Non-pigmented ciliary epithelial cell (primary cell): ENCODE measurements at regions not wholly inside any gene's neighbourhood (a gene's known extent, or its start where the extent isn't known, plus 50 kb on each side); places are given as distances from the start of the nearest gene placed in this dataset.

Experiments
- DNase-seq: peaks from one replicate; pipeline ENCODE4 v3.0.0-alpha.2; 2010; ENCODE audit warnings: low read depth

DNA sequence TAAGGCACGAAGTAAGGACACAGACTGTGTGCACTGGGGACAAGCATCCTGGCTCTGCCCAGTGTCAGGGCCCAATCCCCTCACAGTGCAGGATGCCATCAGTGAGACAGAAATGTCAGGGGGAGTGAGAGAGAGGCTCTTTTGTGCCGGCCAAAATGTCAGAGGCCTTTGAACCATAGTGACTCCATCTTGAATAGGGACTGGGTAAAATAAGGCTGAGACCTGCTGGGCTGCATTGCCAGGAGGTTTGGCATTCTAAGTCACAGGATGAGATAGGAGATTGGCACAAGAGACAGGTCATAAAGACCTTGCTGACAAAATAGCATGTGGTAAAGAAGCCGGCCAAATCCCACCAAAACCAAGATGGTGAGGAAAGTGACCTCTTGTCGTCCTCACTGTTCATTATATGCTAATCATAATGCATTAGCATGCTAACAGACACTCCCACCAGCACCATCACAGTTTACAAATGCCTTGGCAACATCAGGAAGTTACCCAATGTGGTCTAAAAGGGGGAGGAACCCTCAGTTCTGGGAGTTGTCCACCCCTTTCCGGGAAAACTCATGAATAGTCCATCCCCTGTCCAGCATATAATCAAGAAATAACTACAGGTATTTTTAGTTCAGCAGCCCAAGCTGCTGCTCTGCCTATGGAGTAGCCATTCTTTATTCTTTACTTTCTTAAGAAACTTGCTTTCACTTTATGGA, 337.4 kb downstream of the LPIN1 start:
- no peak for DNase-seq

DNA sequence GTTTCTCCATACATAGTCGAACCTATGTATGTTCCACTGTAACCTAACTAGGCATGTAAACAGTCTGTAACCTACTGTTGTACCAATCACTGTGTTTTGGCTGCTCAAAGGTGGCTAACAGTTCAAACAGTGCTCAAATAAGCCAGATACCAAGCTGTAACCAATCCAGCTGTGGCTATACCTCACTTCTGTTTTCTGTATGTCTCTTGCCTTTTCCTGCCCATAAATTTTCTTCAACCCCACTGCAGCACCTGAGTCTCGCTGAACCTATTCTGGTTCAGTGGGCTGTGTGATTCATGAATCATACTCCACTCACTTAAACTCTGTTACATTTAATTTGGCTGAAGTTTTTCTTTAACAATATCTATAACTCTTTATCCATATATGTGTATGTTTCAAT, 340.7 kb downstream of the LPIN1 start:
- no peak for DNase-seq

GRCh38 chr2:12087671-12088380, 341.4 kb downstream of the LPIN1 start:
- DNase-seq: no peak

DNA sequence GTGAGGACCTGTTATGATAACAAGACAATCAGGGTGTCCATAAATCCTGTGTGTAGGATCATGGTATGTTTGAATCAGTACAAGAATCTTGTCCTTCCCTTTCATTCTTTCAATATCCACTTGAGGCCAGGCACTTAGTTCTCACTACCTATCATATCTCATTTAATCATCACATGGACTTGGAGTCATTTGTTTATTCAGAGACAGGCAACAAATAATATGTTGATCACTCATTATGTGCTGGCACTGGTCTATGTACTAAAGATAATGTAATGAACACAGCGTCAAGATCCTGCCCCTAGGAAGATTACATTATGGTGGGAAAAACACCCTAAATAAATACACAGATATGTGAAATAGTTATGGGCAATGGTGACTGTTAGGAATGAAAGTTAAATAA, 342.6 kb downstream of the LPIN1 start:
- no peak for DNase-seq

- DNase-seq: no peak
Observed at GRCh38 chr2:12089496-12089895, 343.1 kb downstream of the LPIN1 start.

DNA sequence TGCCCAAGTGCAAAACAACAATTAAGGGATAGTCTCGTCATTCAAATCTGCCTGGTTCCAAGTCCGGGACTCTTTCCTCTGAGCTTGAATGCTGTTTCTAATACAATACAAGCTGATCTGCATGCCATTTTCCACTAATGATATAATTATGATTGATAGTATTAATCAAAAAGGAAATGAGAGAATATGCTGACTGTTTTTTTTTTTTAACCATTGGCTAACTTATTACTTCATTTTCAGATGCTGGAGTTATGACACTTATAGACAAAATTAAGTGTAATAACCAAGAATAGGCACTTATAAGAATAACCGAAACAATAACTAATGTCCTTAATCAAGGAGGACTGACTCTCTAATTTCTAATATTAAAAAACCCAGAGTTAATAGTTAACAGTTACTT, 343.6 kb downstream of the LPIN1 start:
- DNase-seq: no peak

GRCh38 chr2:12090590-12090989, 344.2 kb downstream of the LPIN1 start:
- no peak for DNase-seq

GRCh38 chr2:12091201-12091806, 344.9 kb downstream of the LPIN1 start:
- DNase-seq: no peak

DNA sequence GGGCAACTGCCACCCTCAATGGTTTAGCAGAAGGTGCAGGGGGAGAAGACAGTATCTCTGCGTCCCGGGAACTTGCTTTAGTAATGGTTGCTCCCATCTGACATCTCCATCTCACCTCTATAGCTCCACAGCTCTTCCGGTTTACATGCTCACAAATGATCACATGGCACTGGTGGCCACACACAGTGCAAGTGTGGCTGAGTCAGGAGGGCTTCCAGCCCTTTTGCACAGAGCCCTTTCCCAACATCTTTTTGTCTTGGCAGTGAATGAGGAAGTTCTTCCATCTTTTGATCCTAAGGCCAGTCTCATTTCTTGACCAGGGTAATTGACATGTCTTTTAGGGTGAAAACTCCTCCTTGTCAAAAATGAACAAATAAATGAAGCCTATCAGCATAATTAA, 347.7 kb downstream of the LPIN1 start:
- DNase-seq: no peak

- DNase-seq: no peak
Observed at GRCh38 chr2:12096051-12096787, 349.8 kb downstream of the LPIN1 start.

DNA sequence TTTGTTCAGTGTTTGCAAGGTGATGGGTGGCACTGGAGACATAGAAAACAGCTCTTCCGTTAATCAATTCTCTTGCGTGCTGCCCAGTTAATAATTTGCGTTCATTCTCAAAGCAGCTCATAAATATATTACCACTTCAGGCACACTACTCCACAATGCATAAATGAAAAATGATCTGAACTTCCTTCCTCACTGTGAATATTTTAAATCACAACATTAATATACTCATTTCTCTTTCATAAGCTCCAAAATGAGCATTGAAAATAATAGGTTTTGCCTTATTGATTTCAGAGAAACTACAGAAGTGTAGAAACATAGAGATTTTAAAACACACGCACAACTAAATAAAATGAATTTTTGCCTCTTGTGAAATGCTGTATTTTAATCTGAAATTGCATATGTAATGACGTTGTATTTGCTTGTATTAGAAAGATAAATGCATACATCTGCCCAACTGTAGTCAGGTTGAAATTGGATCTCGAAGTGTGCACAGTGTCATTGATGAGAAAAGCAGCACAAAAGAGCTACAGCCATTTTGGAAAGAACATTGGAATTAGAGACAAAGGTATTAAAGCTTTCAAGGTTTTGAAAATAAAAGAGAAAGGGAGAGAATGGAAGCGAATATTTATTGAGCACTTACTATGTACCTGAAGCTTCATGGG, 350.5 kb downstream of the LPIN1 start:
- DNase-seq: no peak

GRCh38 chr2:12097859-12098258, 351.4 kb downstream of the LPIN1 start:
- no peak for DNase-seq

GRCh38 chr2:12099374-12099773, 352.9 kb downstream of the LPIN1 start:
- DNase-seq: no peak

DNA sequence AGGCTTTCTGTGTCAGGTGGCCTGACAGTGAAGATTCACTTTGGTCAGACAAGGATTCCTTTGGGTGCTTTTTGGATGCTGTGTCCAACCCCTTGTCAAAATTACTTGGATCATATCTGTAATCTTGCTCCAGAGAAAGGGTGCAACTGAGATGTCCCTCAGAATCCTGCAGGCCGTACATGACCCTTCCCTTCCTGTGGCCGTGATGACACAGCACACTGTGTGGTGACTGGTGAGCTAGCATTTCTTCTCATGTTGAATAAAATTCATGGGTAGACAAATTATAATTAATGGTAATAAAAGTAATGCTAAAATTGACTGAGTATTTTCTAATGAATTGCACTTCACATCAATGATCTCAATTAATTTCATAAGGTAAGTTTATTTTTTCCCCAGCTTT, 356.2 kb downstream of the LPIN1 start:
- DNase-seq: no peak

GRCh38 chr2:12105180-12105579, 358.7 kb downstream of the LPIN1 start:
- no peak for DNase-seq

- DNase-seq: peak; percentile 97
Observed at GRCh38 chr2:12106440-12107080, 360.1 kb downstream of the LPIN1 start.

GRCh38 chr2:12107321-12107720, 360.9 kb downstream of the LPIN1 start:
- DNase-seq: no peak

DNA sequence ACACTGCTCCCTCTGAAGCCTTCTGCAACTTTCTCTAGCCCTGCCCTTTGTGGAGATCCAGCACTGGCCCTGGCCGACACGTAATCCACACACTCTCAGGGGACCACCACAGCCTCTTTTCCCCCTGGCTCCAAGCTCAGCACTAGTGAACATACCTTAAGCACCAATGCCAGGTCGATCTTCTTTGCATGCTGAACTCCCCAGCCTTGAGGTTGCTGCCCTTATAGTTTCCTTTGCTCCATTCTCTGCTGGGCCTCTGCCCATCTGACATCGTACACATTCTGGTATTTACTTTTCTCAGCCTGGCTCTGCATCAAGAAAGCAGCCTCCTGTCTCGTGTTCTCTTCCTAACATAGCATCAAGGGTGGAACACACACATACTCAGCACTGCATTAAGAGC, 361.5 kb downstream of the LPIN1 start:
- DNase-seq: no peak

GRCh38 chr2:12109363-12110017, 363.1 kb downstream of the LPIN1 start:
- DNase-seq: no peak

DNA sequence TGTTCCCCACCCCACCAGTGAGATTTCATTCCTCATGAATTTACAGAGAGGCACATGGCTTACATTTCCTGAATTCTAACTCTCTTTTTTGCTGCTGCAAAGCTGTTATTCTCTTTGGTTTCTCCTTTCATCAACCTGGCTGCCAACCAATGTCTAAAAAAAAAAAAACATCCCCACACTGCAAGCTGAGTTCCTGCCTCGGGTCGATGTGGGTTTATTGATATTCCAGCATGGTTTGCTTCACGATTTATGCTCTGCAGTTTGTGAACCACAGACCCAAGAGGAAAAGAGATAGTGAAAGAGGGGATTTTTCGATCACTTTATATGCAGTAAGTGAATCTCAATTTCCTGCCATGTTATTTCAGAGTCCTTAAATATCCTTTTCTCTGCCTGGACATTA, 363.6 kb downstream of the LPIN1 start:
- no peak for DNase-seq

DNA sequence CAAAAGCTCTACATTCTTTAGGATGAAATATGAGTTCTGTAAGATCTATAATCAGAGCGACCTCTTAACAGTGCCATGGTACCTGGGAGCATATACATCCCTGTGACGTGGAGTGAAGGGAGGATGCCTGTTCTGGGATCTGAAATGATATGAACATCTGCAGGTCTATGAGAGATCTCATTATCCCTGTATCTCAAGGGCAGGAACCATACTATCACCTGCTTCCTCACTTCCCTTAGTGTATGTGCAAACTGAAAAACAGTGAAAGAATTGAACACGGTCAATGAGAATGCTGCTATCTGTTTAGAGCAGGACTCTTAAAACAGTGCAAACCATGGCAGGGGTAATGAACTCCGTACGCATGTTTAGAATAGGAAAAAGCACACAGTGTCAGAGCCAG, 364.0 kb downstream of the LPIN1 start:
- DNase-seq: no peak
